Neural progenitor cell (in vitro differentiated cells): ENCODE measurements at regions not wholly inside any gene's neighbourhood (a gene's known extent, or its start where the extent isn't known, plus 50 kb on each side); places are given as distances from the start of the nearest gene placed in this dataset.

Experiments
- DNase-seq: peaks from one replicate; pipeline ENCODE4 v3.0.0-alpha.2; 2016; ENCODE audit warnings: low spot score
- H2AFZ ChIP-seq: fragments of 200-600 bp; sonication (generic); replicated peaks from 2 replicates; pipeline ENCODE4 v1.6.1; 2016; ENCODE audit warnings: antibody characterized with exemption
- H3F3A ChIP-seq: fragments of 200-600 bp; sonication (generic); 2 replicates; pipeline ENCODE4 v1.6.1; 2016; ENCODE audit warnings: antibody characterized with exemption, low read depth
- H3K27ac ChIP-seq: fragments of 200-600 bp; sonication (generic); 2 replicates; pipeline ENCODE4 v1.5.1; 2016; ENCODE audit warnings: mild to moderate bottlenecking
- H3K27me3 ChIP-seq: fragments of 200-600 bp; sonication (generic); 2 replicates; pipeline ENCODE4 v1.6.1; 2016; ENCODE audit warnings: mild to moderate bottlenecking, moderate library complexity
- H3K36me3 ChIP-seq: fragments of 200-600 bp; sonication (generic); 2 replicates; pipeline ENCODE4 v1.5.1; 2016
- H3K4me1 ChIP-seq: fragments of 200-600 bp; sonication (generic); 2 replicates; pipeline ENCODE4 v1.6.1; 2016; ENCODE audit warnings: mixed run types
- H3K4me2 ChIP-seq: fragments of 200-600 bp; sonication (generic); 2 replicates; pipeline ENCODE4 v1.6.1; 2016
- H3K4me3 ChIP-seq: fragments of 200-600 bp; sonication (generic); 2 replicates; pipeline ENCODE4 v1.5.1; 2016
- H3K79me2 ChIP-seq: fragments of 200-600 bp; sonication (generic); 2 replicates; pipeline ENCODE4 v1.6.1; 2016; ENCODE audit warnings: low read depth
- H3K9ac ChIP-seq: fragments of 200-600 bp; sonication (generic); 2 replicates; pipeline ENCODE4 v1.6.1; 2016
- H3K9me3 ChIP-seq: fragments of 200-600 bp; sonication (generic); 2 replicates; pipeline ENCODE4 v1.5.1; 2016; ENCODE audit warnings: low read depth
- H4K20me1 ChIP-seq: fragments of 200-600 bp; sonication (generic); 2 replicates; pipeline ENCODE4 v1.6.1; 2016; ENCODE audit warnings: low read depth
- H3K27ac Mint-ChIP-seq: 3 replicates; pipeline ENCODE4 v1.8.0; 2021; ENCODE audit warnings: mixed read lengths
- H3K27me3 Mint-ChIP-seq: 2 replicates; pipeline ENCODE4 v1.8.0; 2022; ENCODE audit warnings: low read depth, mild to moderate bottlenecking, inconsistent platforms, moderate library complexity, mixed read lengths; ENCODE audit not compliant: insufficient read depth
- H3K36me3 Mint-ChIP-seq: 3 replicates; pipeline ENCODE4 v1.8.0; 2021; ENCODE audit warnings: mixed read lengths
- H3K4me1 Mint-ChIP-seq: 3 replicates; pipeline ENCODE4 v1.8.0; 2021; ENCODE audit warnings: mixed read lengths
- H3K4me3 Mint-ChIP-seq: 3 replicates; pipeline ENCODE4 v1.8.0; 2021; ENCODE audit warnings: mild to moderate bottlenecking, moderate library complexity, mixed read lengths
- H3K9me3 Mint-ChIP-seq: 3 replicates; pipeline ENCODE4 v1.8.0; 2020; ENCODE audit warnings: mixed read lengths
- EZH2 ChIP-seq: fragments of 200-600 bp; sonication (generic); IDR thresholded peaks from 2 replicates; pipeline ENCODE4 v1.6.1; 2017; ENCODE audit warnings: antibody characterized with exemption, mild to moderate bottlenecking, moderate library complexity
- EZH2phosphoT487 ChIP-seq: fragments of 200-600 bp; sonication (generic); IDR thresholded peaks from 2 replicates; pipeline ENCODE4 v1.6.1; 2017; ENCODE audit warnings: antibody characterized with exemption
- TF ChIP-seq, protein P1 (sequence below): fragments of 200-600 bp; sonication (generic); IDR thresholded peaks from 2 replicates; pipeline ENCODE4 v1.5.1; 2017; ENCODE audit warnings: antibody characterized with exemption, mild to moderate bottlenecking

DNA sequence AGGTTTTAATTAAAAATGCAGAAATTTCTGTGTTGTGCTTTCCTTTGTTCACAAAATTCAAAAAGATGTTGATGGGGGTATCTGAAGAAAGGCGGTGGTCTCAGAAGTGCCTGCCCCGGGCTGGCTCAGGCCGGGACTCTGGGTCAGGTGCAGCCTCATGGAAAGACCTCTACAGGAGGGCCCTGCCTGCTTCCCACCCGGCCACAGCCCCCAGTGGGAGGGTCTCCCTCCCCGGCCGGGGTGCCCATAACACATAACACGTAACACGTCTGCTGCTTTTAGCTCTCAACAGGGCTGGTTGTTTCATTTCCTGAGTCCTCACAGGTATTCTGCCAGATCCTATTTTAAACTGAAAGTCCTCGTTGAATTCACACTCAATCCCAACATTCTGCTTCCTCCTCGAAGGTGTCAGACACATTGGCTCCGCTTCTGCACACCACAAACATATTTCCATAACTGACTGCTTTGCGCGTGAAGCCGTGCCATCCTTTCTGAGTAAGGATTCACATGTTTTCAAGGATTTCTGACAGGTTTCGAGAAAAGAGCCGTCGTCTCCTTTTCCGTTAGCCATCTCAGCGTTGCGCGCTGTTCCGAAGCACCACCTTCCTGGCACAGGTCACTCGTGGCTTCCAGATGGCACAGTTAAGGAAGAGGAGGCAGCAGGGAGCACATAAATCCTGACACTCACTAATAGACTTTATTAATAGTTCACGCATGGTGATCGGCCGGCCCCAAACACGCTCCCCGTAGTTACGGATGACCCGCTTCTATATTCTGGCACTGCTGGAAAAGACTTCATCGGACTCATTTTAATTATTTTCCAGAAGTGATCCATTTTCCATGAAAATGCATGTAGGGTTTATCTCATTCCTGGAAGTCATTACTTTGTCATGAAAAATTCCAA lies 569.3 kb downstream of the BRD1 start:
- peaks cover 11% of the 10 kb centered on the region for H3K4me1 ChIP-seq
- Mint-ChIP-seq H3K27ac (no peak overlapping the region), H3K27me3 (peaks cover 15% of the 10 kb centered on the region), H3K4me1 (peaks cover 4% of the 10 kb centered on the region), H3K36me3 (no peaks in the 10 kb centered on the region), H3K9me3 (no peaks in the 10 kb centered on the region), H3K4me3 (no peak overlapping the region)
- no peak for DNase-seq
- H3K36me3 ChIP-seq: no peaks in the 10 kb centered on the region
- H3K27me3 ChIP-seq: no peaks in the 10 kb centered on the region
- peaks cover 6% of the 10 kb centered on the region for H3F3A ChIP-seq
- no peaks in the 10 kb centered on the region for H3K79me2 ChIP-seq
- TF ChIP-seq EZH2: no peak
- TF ChIP-seq, protein P1, sequence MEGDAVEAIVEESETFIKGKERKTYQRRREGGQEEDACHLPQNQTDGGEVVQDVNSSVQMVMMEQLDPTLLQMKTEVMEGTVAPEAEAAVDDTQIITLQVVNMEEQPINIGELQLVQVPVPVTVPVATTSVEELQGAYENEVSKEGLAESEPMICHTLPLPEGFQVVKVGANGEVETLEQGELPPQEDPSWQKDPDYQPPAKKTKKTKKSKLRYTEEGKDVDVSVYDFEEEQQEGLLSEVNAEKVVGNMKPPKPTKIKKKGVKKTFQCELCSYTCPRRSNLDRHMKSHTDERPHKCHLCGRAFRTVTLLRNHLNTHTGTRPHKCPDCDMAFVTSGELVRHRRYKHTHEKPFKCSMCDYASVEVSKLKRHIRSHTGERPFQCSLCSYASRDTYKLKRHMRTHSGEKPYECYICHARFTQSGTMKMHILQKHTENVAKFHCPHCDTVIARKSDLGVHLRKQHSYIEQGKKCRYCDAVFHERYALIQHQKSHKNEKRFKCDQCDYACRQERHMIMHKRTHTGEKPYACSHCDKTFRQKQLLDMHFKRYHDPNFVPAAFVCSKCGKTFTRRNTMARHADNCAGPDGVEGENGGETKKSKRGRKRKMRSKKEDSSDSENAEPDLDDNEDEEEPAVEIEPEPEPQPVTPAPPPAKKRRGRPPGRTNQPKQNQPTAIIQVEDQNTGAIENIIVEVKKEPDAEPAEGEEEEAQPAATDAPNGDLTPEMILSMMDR: no peak
- TF ChIP-seq EZH2phosphoT487: no peak
- H3K27ac ChIP-seq: no peak overlapping the region
- H2AFZ ChIP-seq: no peak overlapping the region
- H4K20me1 ChIP-seq: no peaks in the 10 kb centered on the region
- H3K9me3 ChIP-seq: no peaks in the 10 kb centered on the region
- H3K9ac ChIP-seq: no peak overlapping the region
- H3K4me2 ChIP-seq: no peak overlapping the region
- H3K4me3 ChIP-seq: no peak overlapping the region

DNA sequence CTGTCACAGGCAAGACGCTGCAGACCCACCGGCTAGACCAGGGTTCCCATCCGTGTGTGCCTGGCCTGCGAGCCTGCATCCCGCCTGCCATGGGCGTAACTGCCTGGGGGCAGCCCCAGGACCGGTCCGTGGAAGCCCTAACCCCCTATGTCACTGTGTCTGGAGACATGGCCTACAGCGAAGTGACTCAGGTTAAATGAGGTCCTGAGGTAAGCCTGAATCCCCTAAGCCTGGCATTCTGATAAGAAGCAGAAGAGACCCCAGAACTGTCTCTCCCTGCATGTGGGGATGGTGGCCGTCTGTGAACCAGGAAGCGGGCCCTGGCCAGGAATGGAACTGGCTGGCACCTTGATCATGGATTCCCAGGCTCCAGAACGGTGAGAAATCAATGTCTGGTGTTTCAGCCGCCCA lies 570.1 kb downstream of the BRD1 start:
- Mint-ChIP-seq H3K36me3 (no peaks in the 10 kb centered on the region), H3K27ac (no peak overlapping the region), H3K27me3 (peaks cover 15% of the 10 kb centered on the region), H3K4me3 (no peak overlapping the region), H3K4me1 (peaks cover 4% of the 10 kb centered on the region), H3K9me3 (no peaks in the 10 kb centered on the region)
- H3K4me2 ChIP-seq: no peak overlapping the region
- TF ChIP-seq, protein P1: no peak
- TF ChIP-seq EZH2 (no peak), EZH2phosphoT487 (no peak)
- peaks cover 6% of the 10 kb centered on the region for H3F3A ChIP-seq
- H3K4me3 ChIP-seq: no peak overlapping the region
- no peaks in the 10 kb centered on the region for H3K79me2 ChIP-seq
- no peaks in the 10 kb centered on the region for H4K20me1 ChIP-seq
- no peak overlapping the region for H2AFZ ChIP-seq
- no peaks in the 10 kb centered on the region for H3K9me3 ChIP-seq
- no peaks in the 10 kb centered on the region for H3K27me3 ChIP-seq
- DNase-seq: no peak
- H3K4me1 ChIP-seq: peaks cover 11% of the 10 kb centered on the region
- no peaks in the 10 kb centered on the region for H3K36me3 ChIP-seq
- no peak overlapping the region for H3K27ac ChIP-seq
- H3K9ac ChIP-seq: no peak overlapping the region

DNA sequence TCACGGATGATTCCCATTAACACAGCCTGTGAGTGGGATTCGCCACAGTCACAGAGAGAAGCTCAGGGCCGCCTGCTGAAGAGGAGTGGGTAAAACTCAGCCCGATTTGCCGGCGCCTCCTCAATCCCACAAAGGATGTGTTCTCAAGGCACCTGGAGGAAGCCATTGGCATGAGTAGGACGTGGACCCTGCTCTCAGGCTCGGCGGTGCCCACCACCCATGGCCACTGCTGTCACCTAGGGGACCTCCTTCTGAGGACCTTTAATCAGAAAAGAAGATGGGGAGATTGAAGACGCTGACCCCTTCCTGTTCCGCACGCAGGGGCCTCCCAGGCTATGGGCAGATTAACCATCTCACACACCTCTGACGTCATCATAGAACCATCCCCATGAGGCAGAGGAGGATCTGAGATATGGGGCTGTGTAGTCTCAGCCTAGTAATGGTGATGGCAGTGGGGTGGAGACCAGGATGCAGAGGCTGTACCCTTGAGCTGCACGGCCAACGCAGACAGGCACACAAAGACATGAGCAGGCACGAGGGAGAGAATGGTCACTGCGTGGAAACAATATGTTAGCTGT lies 571.8 kb downstream of the BRD1 start:
- no peak for TF ChIP-seq EZH2phosphoT487
- TF ChIP-seq EZH2: no peak
- TF ChIP-seq, protein P1: no peak
- Histone ChIP-seq H3K79me2 (no peaks in the 10 kb centered on the region), H3K9me3 (no peaks in the 10 kb centered on the region), H3K9ac (no peak overlapping the region), H3K36me3 (no peaks in the 10 kb centered on the region), H3K27ac (no peak overlapping the region), H2AFZ (no peak overlapping the region), H3K4me3 (no peak overlapping the region), H3F3A (peaks cover 6% of the 10 kb centered on the region), H3K4me1 (peaks cover 11% of the 10 kb centered on the region), H3K27me3 (no peaks in the 10 kb centered on the region), H4K20me1 (no peaks in the 10 kb centered on the region), H3K4me2 (no peak overlapping the region)
- Mint-ChIP-seq H3K4me1 (peaks cover 4% of the 10 kb centered on the region), H3K36me3 (no peaks in the 10 kb centered on the region), H3K9me3 (no peaks in the 10 kb centered on the region), H3K27ac (no peak overlapping the region), H3K4me3 (no peak overlapping the region), H3K27me3 (peaks cover 10% of the 10 kb centered on the region)
- no peak for DNase-seq
